NCI-H2029 treated with DMSO at 0.1 percent for 48 hours (cell line): ENCODE measurements at regions not wholly inside any gene's neighbourhood (a gene's known extent, or its start where the extent isn't known, plus 50 kb on each side); places are given as distances from the start of the nearest gene placed in this dataset.
"Not testable (repeated sequence)": the region's sequence is repeated elsewhere in the genome, so short reads cannot be mapped to it uniquely, and the experiment has no call there.

Experiments used
- DNase-seq: peaks from one replicate; lab custom pipeline; 2025; lab: John Stamatoyannopoulos, UW

GRCh38 chr6:113047148-113047547 is 700.0 kb downstream of the RFPL4B start:
- no peak for DNase-seq

GRCh38 chr6:113047932-113048331 is 700.8 kb downstream of the RFPL4B start:
- DNase-seq = no peak

- no peak for DNase-seq
Observed at GRCh38 chr6:113048741-113049140, 701.6 kb downstream of the RFPL4B start.

- DNase-seq = no peak
Observed at GRCh38 chr6:113049190-113049589, 702.1 kb downstream of the RFPL4B start.

- no peak for DNase-seq
Observed at GRCh38 chr6:113050010-113050858, 703.1 kb downstream of the RFPL4B start.

GRCh38 chr6:113050979-113051378 is 703.8 kb downstream of the RFPL4B start:
- DNase-seq = no peak

GRCh38 chr6:113052506-113052905 is 705.4 kb downstream of the RFPL4B start:
- DNase-seq = no peak

- no peak for DNase-seq
Observed at GRCh38 chr6:113055061-113055460, 707.9 kb downstream of the RFPL4B start.

- DNase-seq = no peak
Observed at GRCh38 chr6:113055998-113056397, 708.9 kb downstream of the RFPL4B start.

- no peak for DNase-seq
Observed at GRCh38 chr6:113057567-113058053, 710.5 kb downstream of the RFPL4B start.

- DNase-seq = no peak
Observed at GRCh38 chr6:113060664-113061063, 713.5 kb downstream of the RFPL4B start.

GRCh38 chr6:113065611-113066010 is 718.5 kb downstream of the RFPL4B start:
- DNase-seq = no peak

- DNase-seq = no peak
Observed at GRCh38 chr6:113067612-113068275, 720.6 kb downstream of the RFPL4B start.

GRCh38 chr6:113068570-113068969 is 721.4 kb downstream of the RFPL4B start:
- no peak for DNase-seq

GRCh38 chr6:113070681-113071080 is 723.6 kb downstream of the RFPL4B start:
- DNase-seq = not testable (repeated sequence)

- DNase-seq = no peak
Observed at GRCh38 chr6:113073611-113074191, 726.6 kb downstream of the RFPL4B start.

GRCh38 chr6:113076116-113076515 is 729.0 kb downstream of the RFPL4B start:
- no peak for DNase-seq

GRCh38 chr6:113076816-113077215 is 729.7 kb downstream of the RFPL4B start:
- no peak for DNase-seq

- no peak for DNase-seq
Observed at GRCh38 chr6:113077794-113078193, 730.7 kb downstream of the RFPL4B start.

GRCh38 chr6:113078791-113079190 is 731.7 kb downstream of the RFPL4B start:
- DNase-seq = no peak

- DNase-seq = no peak
Observed at GRCh38 chr6:113082745-113083144, 735.6 kb downstream of the RFPL4B start.

GRCh38 chr6:113083947-113084346 is 736.8 kb downstream of the RFPL4B start:
- DNase-seq = no peak

- no peak for DNase-seq
Observed at GRCh38 chr6:113089056-113089455, 741.9 kb downstream of the RFPL4B start.
